Adrenal gland (tissue), 5 donors: ENCODE measurements at regions not wholly inside any gene's neighbourhood (a gene's known extent, or its start where the extent isn't known, plus 50 kb on each side); places are given as distances from the start of the nearest gene placed in this dataset.

Experiments
- POLR2A ChIP-seq, 2 donors: fragments of 450-650 bp; IDR thresholded peaks; one replicate each; pipeline ENCODE4 v1.6.1; 2017; ENCODE audit warnings: antibody characterized with exemption in 2 of 2, mild to moderate bottlenecking in 2 of 2, moderate library complexity in 1 of 2
- TF ChIP-seq, protein P1 (sequence below), 6 experiments: fragments of 450-650 bp in 4 of 6; fragments of 200-600 bp in 2 of 6; sonication (generic) in 1 of 6; IDR thresholded peaks; 1 replicate in 5 of 6; 2 replicates in 1 of 6; pipeline versions ENCODE4 v1.5.1 to v1.8.0; 2016 to 2021; ENCODE audit warnings: antibody characterized with exemption in 6 of 6, mild to moderate bottlenecking in 2 of 6, moderate library complexity in 1 of 6
- donor health status: DM: no; HTN: no; CAD: no.

GRCh38 chr2:41355794-41356193 lies 692.0 kb upstream of the PKDCC start:
- TF ChIP-seq, protein P1, sequence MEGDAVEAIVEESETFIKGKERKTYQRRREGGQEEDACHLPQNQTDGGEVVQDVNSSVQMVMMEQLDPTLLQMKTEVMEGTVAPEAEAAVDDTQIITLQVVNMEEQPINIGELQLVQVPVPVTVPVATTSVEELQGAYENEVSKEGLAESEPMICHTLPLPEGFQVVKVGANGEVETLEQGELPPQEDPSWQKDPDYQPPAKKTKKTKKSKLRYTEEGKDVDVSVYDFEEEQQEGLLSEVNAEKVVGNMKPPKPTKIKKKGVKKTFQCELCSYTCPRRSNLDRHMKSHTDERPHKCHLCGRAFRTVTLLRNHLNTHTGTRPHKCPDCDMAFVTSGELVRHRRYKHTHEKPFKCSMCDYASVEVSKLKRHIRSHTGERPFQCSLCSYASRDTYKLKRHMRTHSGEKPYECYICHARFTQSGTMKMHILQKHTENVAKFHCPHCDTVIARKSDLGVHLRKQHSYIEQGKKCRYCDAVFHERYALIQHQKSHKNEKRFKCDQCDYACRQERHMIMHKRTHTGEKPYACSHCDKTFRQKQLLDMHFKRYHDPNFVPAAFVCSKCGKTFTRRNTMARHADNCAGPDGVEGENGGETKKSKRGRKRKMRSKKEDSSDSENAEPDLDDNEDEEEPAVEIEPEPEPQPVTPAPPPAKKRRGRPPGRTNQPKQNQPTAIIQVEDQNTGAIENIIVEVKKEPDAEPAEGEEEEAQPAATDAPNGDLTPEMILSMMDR (IDR thresholded peaks at IDR 0.05), result no peak
- TF ChIP-seq POLR2A (IDR thresholded peaks at IDR 0.05), result no peak
